Neural progenitor cell (in vitro differentiated cells): ENCODE measurements at regions not wholly inside any gene's neighbourhood (a gene's known extent, or its start where the extent isn't known, plus 50 kb on each side); places are given as distances from the start of the nearest gene placed in this dataset.

ENCODE experiments used
- DNase-seq: peaks from one replicate; pipeline ENCODE4 v3.0.0-alpha.2; 2016; ENCODE audit warnings: low spot score
- H2AFZ ChIP-seq: fragments of 200-600 bp; sonication (generic); replicated peaks from 2 replicates; pipeline ENCODE4 v1.6.1; 2016; ENCODE audit warnings: antibody characterized with exemption
- H3F3A ChIP-seq: fragments of 200-600 bp; sonication (generic); 2 replicates; pipeline ENCODE4 v1.6.1; 2016; ENCODE audit warnings: antibody characterized with exemption, low read depth
- H3K27ac ChIP-seq: fragments of 200-600 bp; sonication (generic); 2 replicates; pipeline ENCODE4 v1.5.1; 2016; ENCODE audit warnings: mild to moderate bottlenecking
- H3K27me3 ChIP-seq: fragments of 200-600 bp; sonication (generic); 2 replicates; pipeline ENCODE4 v1.6.1; 2016; ENCODE audit warnings: mild to moderate bottlenecking, moderate library complexity
- H3K36me3 ChIP-seq: fragments of 200-600 bp; sonication (generic); 2 replicates; pipeline ENCODE4 v1.5.1; 2016
- H3K4me1 ChIP-seq: fragments of 200-600 bp; sonication (generic); 2 replicates; pipeline ENCODE4 v1.6.1; 2016; ENCODE audit warnings: mixed run types
- H3K4me2 ChIP-seq: fragments of 200-600 bp; sonication (generic); 2 replicates; pipeline ENCODE4 v1.6.1; 2016
- H3K4me3 ChIP-seq: fragments of 200-600 bp; sonication (generic); 2 replicates; pipeline ENCODE4 v1.5.1; 2016
- H3K79me2 ChIP-seq: fragments of 200-600 bp; sonication (generic); 2 replicates; pipeline ENCODE4 v1.6.1; 2016; ENCODE audit warnings: low read depth
- H3K9ac ChIP-seq: fragments of 200-600 bp; sonication (generic); 2 replicates; pipeline ENCODE4 v1.6.1; 2016
- H3K9me3 ChIP-seq: fragments of 200-600 bp; sonication (generic); 2 replicates; pipeline ENCODE4 v1.5.1; 2016; ENCODE audit warnings: low read depth
- H4K20me1 ChIP-seq: fragments of 200-600 bp; sonication (generic); 2 replicates; pipeline ENCODE4 v1.6.1; 2016; ENCODE audit warnings: low read depth
- H3K27ac Mint-ChIP-seq: 3 replicates; pipeline ENCODE4 v1.8.0; 2021; ENCODE audit warnings: mixed read lengths
- H3K27me3 Mint-ChIP-seq: 2 replicates; pipeline ENCODE4 v1.8.0; 2022; ENCODE audit warnings: low read depth, mild to moderate bottlenecking, inconsistent platforms, moderate library complexity, mixed read lengths; ENCODE audit not compliant: insufficient read depth
- H3K36me3 Mint-ChIP-seq: 3 replicates; pipeline ENCODE4 v1.8.0; 2021; ENCODE audit warnings: mixed read lengths
- H3K4me1 Mint-ChIP-seq: 3 replicates; pipeline ENCODE4 v1.8.0; 2021; ENCODE audit warnings: mixed read lengths
- H3K4me3 Mint-ChIP-seq: 3 replicates; pipeline ENCODE4 v1.8.0; 2021; ENCODE audit warnings: mild to moderate bottlenecking, moderate library complexity, mixed read lengths
- H3K9me3 Mint-ChIP-seq: 3 replicates; pipeline ENCODE4 v1.8.0; 2020; ENCODE audit warnings: mixed read lengths
- CTCF ChIP-seq: fragments of 200-600 bp; sonication (generic); IDR thresholded peaks from 2 replicates; pipeline ENCODE4 v1.5.1; 2017; ENCODE audit warnings: antibody characterized with exemption, mild to moderate bottlenecking
- EZH2 ChIP-seq: fragments of 200-600 bp; sonication (generic); IDR thresholded peaks from 2 replicates; pipeline ENCODE4 v1.6.1; 2017; ENCODE audit warnings: antibody characterized with exemption, mild to moderate bottlenecking, moderate library complexity
- EZH2phosphoT487 ChIP-seq: fragments of 200-600 bp; sonication (generic); IDR thresholded peaks from 2 replicates; pipeline ENCODE4 v1.6.1; 2017; ENCODE audit warnings: antibody characterized with exemption

GRCh38 chr16:80163339-80163738 is 377.5 kb upstream of the DYNLRB2 start:
- Mint-ChIP-seq H3K36me3 (no peaks in the 10 kb centered on the region), H3K4me3 (no peak overlapping the region), H3K9me3 (peaks cover 9% of the 10 kb centered on the region), H3K27me3 (peaks cover 9% of the 10 kb centered on the region), H3K27ac (peak overlapping the region; percentile 10), H3K4me1 (peaks cover 40% of the 10 kb centered on the region)
- Histone ChIP-seq H3K4me3 (no peak overlapping the region), H3K79me2 (no peaks in the 10 kb centered on the region), H3K4me2 (no peak overlapping the region), H4K20me1 (no peaks in the 10 kb centered on the region), H2AFZ (no peak overlapping the region), H3K9me3 (no peaks in the 10 kb centered on the region), H3K27ac (no peak overlapping the region), H3K9ac (no peak overlapping the region), H3K36me3 (no peaks in the 10 kb centered on the region), H3K27me3 (no peaks in the 10 kb centered on the region), H3K4me1 (peaks cover 10% of the 10 kb centered on the region), H3F3A (peaks cover 14% of the 10 kb centered on the region)
- no peak for DNase-seq
- TF ChIP-seq EZH2phosphoT487 = no peak
- TF ChIP-seq EZH2 = no peak
- no peak for TF ChIP-seq CTCF

- no peak for DNase-seq
- H3K9me3 Mint-ChIP-seq = peaks cover 7% of the 10 kb centered on the region
- H3F3A ChIP-seq = peaks cover 14% of the 10 kb centered on the region
- no peak overlapping the region for H3K27ac ChIP-seq
- peaks cover 40% of the 10 kb centered on the region for H3K4me1 Mint-ChIP-seq
- no peaks in the 10 kb centered on the region for H4K20me1 ChIP-seq
- H3K4me1 ChIP-seq = peaks cover 10% of the 10 kb centered on the region
- peak overlapping the region; percentile 12 for H3K27ac Mint-ChIP-seq
- peaks cover 9% of the 10 kb centered on the region for H3K27me3 Mint-ChIP-seq
- no peak overlapping the region for H3K9ac ChIP-seq
- H2AFZ ChIP-seq = no peak overlapping the region
- H3K36me3 Mint-ChIP-seq = peaks cover 2% of the 10 kb centered on the region
- H3K9me3 ChIP-seq = no peaks in the 10 kb centered on the region
- no peaks in the 10 kb centered on the region for H3K27me3 ChIP-seq
- TF ChIP-seq CTCF (no peak), EZH2phosphoT487 (no peak), EZH2 (no peak)
- no peak overlapping the region for H3K4me3 Mint-ChIP-seq
- no peaks in the 10 kb centered on the region for H3K79me2 ChIP-seq
- H3K36me3 ChIP-seq = no peaks in the 10 kb centered on the region
- no peak overlapping the region for H3K4me2 ChIP-seq
- no peak overlapping the region for H3K4me3 ChIP-seq
Observed at GRCh38 chr16:80161799-80162739, 378.7 kb upstream of the DYNLRB2 start.

- no peak for TF ChIP-seq EZH2phosphoT487
- no peak for TF ChIP-seq CTCF
- Histone ChIP-seq H3K4me1 (no peaks in the 10 kb centered on the region), H3K27me3 (no peaks in the 10 kb centered on the region), H4K20me1 (no peaks in the 10 kb centered on the region), H3K27ac (no peak overlapping the region), H3K4me3 (no peak overlapping the region), H3K4me2 (no peak overlapping the region), H3K9me3 (no peaks in the 10 kb centered on the region), H3K79me2 (no peaks in the 10 kb centered on the region), H2AFZ (no peak overlapping the region), H3K9ac (no peak overlapping the region), H3K36me3 (no peaks in the 10 kb centered on the region), H3F3A (no peaks in the 10 kb centered on the region)
- peaks cover 9% of the 10 kb centered on the region for H3K27me3 Mint-ChIP-seq
- peaks cover 18% of the 10 kb centered on the region for H3K4me1 Mint-ChIP-seq
- H3K27ac Mint-ChIP-seq = no peak overlapping the region
- no peak overlapping the region for H3K4me3 Mint-ChIP-seq
- peaks cover 2% of the 10 kb centered on the region for H3K36me3 Mint-ChIP-seq
- H3K9me3 Mint-ChIP-seq = no peaks in the 10 kb centered on the region
- DNase-seq = no peak
Observed at GRCh38 chr16:80158766-80159165, 382.0 kb upstream of the DYNLRB2 start.
